Body of pancreas (tissue), 4 donors: ENCODE measurements at regions not wholly inside any gene's neighbourhood (a gene's known extent, or its start where the extent isn't known, plus 50 kb on each side); places are given as distances from the start of the nearest gene placed in this dataset.

Source experiments
- ATAC-seq: fragments of 150-250 bp; one replicate; pipeline ENCODE4 v1.9.1; 2016
- DNase-seq, 4 donors: peaks; one replicate each; pipeline ENCODE4 v3.0.0-alpha.2; 2019
- H3K27ac ChIP-seq, 4 donors: fragments of 200-600 bp; sonication (generic); 1 replicate in 3 of 4; 2 replicates in 1 of 4; pipeline versions ENCODE4 v1.5.1 to v1.6.1; 2016 to 2019; ENCODE audit warnings: mild to moderate bottlenecking in 1 of 4, mixed read lengths in 1 of 4, moderate library complexity in 1 of 4
- H3K27me3 ChIP-seq, 2 donors: fragments of 200-600 bp; sonication (generic); one replicate each; pipeline ENCODE4 v1.6.0; 2016; ENCODE audit warnings: mild to moderate bottlenecking in 1 of 2
- H3K36me3 ChIP-seq, 2 donors: fragments of 200-600 bp; sonication (generic); replicated peaks in 1 of 2; 2 replicates each; pipeline ENCODE4 v1.5.1; 2016; ENCODE audit warnings: low read depth in 2 of 2; ENCODE audit not compliant: insufficient read depth in 1 of 2
- H3K4me1 ChIP-seq: fragments of 200-600 bp; sonication (generic); one replicate; pipeline ENCODE4 v1.6.0; 2016
- H3K4me3 ChIP-seq, 2 donors: fragments of 200-600 bp; sonication (generic); 1 replicate in 1 of 2; 2 replicates in 1 of 2; pipeline ENCODE4 v1.5.1; 2016 to 2019
- H3K9me3 ChIP-seq, 3 donors: fragments of 200-600 bp; sonication (generic); 1 replicate in 2 of 3; 2 replicates in 1 of 3; pipeline ENCODE4 v1.5.1; 2016
- POLR2A ChIP-seq, 3 donors: fragments of 450-650 bp; IDR thresholded peaks; one replicate each; pipeline ENCODE4 v1.6.1; 2016; ENCODE audit warnings: antibody characterized with exemption in 3 of 3, mild to moderate bottlenecking in 2 of 3
- WGBS, 2 donors: methylation state at CpG; one replicate each; pipeline ENCODE4 v1.1.5; 2017; 5-methylcytosine and 5-hydroxymethylcytosine counted together
- intact Hi-C: fragments of 100-400 bp; cut with DNase I; formaldehyde crosslinking; loops from one replicate; pipeline ENCODE4 v1.15.1; 2023
- TF ChIP-seq, protein P1 (sequence below), 7 experiments: fragments of 450-650 bp in 4 of 7; fragments of 200-600 bp in 3 of 7; sonication (generic) in 3 of 7; IDR thresholded peaks; one replicate each; pipeline ENCODE4 v1.5.1; 2016 to 2019; ENCODE audit warnings: antibody characterized with exemption in 7 of 7

DNA sequence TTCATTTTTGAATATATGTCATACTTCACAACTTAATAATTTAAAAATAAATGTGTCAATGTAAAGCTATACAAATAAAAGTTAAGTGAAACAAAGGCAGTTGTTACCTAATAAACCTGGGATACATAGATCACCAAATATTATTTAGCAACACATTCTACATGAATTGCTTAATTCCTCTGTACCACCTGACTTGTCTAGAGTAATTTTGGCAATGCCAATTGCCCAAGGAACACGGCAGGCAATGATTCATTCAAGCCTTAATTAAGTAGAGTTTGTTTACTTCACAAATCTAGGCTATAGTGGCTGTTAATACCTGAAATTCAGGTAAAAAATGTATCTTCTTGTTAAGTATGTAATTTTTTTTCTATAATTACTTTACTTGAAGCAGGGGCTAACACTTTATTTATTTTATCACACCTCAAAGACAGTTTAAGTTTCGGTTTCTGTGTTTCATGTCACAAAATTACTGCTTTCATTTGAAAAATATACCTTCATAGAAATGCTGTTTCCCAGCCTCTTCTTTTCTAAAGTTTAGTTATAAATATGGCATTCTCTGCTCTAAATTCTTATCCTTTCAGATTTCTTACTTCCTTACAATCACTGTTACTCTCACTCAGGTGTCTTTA lies 705.7 kb downstream of the SLITRK5 start:
- Histone ChIP-seq H3K4me3 (no peak overlapping the region), H3K4me1 (no peaks in the 10 kb centered on the region), H3K9me3 (no peaks in the 10 kb centered on the region), H3K27ac (no peak overlapping the region), H3K27me3 (no peaks in the 10 kb centered on the region), H3K36me3 (no peaks in the 10 kb centered on the region)
- 26 to 32% methylated on average over 2 of the region's 2 CpGs for WGBS, 2 donors
- TF ChIP-seq, protein P1, sequence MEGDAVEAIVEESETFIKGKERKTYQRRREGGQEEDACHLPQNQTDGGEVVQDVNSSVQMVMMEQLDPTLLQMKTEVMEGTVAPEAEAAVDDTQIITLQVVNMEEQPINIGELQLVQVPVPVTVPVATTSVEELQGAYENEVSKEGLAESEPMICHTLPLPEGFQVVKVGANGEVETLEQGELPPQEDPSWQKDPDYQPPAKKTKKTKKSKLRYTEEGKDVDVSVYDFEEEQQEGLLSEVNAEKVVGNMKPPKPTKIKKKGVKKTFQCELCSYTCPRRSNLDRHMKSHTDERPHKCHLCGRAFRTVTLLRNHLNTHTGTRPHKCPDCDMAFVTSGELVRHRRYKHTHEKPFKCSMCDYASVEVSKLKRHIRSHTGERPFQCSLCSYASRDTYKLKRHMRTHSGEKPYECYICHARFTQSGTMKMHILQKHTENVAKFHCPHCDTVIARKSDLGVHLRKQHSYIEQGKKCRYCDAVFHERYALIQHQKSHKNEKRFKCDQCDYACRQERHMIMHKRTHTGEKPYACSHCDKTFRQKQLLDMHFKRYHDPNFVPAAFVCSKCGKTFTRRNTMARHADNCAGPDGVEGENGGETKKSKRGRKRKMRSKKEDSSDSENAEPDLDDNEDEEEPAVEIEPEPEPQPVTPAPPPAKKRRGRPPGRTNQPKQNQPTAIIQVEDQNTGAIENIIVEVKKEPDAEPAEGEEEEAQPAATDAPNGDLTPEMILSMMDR (IDR thresholded peaks at IDR 0.05), result no peak
- TF ChIP-seq POLR2A (IDR thresholded peaks at IDR 0.05), result no peak
- ATAC-seq (no peak), DNase-seq (no peak)
- intact Hi-C loops, result no loop called here

DNA sequence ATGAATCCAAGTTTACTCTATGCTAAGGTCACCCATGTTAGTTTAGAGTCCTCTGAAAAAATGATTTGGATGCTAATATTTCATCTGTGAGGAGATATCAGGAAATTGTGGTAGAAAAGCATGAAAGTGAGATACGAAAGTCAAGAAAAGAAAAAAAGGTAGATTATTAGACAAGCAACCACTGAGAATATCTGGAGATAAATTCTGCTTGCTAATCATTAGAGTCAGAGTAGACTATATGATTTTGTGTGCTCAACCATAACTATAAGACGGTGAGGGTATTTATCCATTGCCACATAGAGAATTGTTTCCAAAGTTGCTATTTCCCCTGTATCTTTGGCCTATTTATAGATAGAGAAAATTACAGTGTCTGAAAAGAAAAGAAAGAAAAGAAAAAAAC lies 706.7 kb downstream of the SLITRK5 start:
- Histone ChIP-seq H3K9me3 (no peaks in the 10 kb centered on the region), H3K27me3 (no peaks in the 10 kb centered on the region), H3K4me1 (no peaks in the 10 kb centered on the region), H3K4me3 (no peak overlapping the region), H3K36me3 (no peaks in the 10 kb centered on the region), H3K27ac (no peak overlapping the region)
- intact Hi-C loops, result no loop called here
- TF ChIP-seq POLR2A (IDR thresholded peaks at IDR 0.05), result no peak
- TF ChIP-seq, protein P1 (IDR thresholded peaks at IDR 0.05), result no peak
- DNase-seq (no peak), ATAC-seq (no peak)
- 60 to 61% methylated on average over 2 of the region's 2 CpGs for WGBS, 2 donors

DNA sequence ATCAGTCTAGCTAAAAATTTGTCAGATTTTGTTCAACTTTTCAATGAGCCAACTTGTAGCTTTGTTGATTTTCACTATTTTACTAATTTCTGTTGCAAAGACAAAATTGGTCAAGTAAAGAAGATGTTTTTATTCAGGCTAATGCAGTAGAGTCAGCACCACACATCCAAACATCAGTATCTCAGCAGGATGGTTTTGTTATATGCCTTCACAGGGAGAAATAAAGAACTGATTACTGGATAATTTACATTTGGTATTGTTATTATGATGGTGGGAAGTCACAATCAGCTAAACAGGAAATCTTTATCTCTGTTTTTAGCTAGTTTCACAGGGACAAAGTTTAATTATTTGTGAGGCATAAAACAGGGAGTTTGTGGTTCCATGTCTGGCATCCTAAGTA lies 713.4 kb downstream of the SLITRK5 start:
- Histone ChIP-seq H3K27me3 (no peaks in the 10 kb centered on the region), H3K4me1 (no peaks in the 10 kb centered on the region), H3K36me3 (no peaks in the 10 kb centered on the region), H3K9me3 (no peaks in the 10 kb centered on the region), H3K27ac (no peak overlapping the region), H3K4me3 (no peak overlapping the region)
- TF ChIP-seq POLR2A (IDR thresholded peaks at IDR 0.05), result no peak
- TF ChIP-seq, protein P1 (IDR thresholded peaks at IDR 0.05), result no peak
- ATAC-seq (no peak), DNase-seq (no peak)
- intact Hi-C loops, result no loop called here

DNA sequence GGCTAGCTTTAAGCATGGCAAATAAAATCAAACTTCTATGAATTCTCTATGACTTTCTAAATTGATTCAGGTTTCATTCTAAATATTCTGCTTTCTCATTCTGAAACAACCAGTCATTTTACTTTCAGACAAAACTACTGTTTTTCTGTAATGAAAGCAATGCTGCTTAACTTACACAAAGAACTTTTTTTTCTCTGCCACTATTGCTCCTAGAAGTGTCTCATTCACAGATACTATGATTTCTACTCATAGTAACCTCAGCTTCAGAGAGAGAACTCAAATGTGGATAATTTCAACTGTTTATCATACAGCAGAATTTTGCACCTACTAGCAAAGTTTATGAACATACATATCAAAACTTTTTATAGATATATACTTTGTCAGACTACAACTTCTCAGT lies 724.6 kb downstream of the SLITRK5 start:
- no peak overlapping the region for H3K27ac ChIP-seq
- H3K36me3 ChIP-seq, result no peaks in the 10 kb centered on the region
- H3K9me3 ChIP-seq, result no peaks in the 10 kb centered on the region
- TF ChIP-seq POLR2A (IDR thresholded peaks at IDR 0.05), result no peak
- DNase-seq (no peak), ATAC-seq (no peak)
- intact Hi-C loops, result no loop called here
- H3K4me3 ChIP-seq, result no peak overlapping the region
- H3K27me3 ChIP-seq, result no peaks in the 10 kb centered on the region
- no peaks in the 10 kb centered on the region for H3K4me1 ChIP-seq

DNA sequence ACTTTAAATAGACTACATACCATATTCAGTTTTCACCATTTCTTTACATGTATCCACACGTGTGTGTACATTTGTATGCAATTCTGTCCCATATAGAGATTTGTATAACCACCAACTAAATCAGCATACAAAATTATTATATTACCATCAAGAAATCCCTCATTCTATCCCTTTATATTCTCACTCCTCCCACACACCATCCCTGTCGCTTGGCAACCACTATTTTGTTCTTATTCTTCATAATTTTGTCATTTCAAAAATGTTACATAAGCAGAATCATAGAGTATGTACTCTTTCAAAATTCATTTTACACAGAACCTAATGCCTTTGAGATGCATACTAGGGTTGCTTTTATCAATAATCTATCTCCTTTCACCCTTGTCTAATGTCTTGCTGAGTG lies 740.5 kb downstream of the SLITRK5 start:
- DNase-seq (no peak), ATAC-seq (no peak)
- TF ChIP-seq, protein P1 (IDR thresholded peaks at IDR 0.05), result no peak
- no peak for TF ChIP-seq POLR2A (IDR thresholded peaks at IDR 0.05)
- Histone ChIP-seq H3K27ac (no peak overlapping the region), H3K36me3 (no peaks in the 10 kb centered on the region), H3K4me1 (no peaks in the 10 kb centered on the region), H3K4me3 (no peak overlapping the region), H3K9me3 (no peaks in the 10 kb centered on the region), H3K27me3 (no peaks in the 10 kb centered on the region)
- WGBS, 2 donors, result 65 to 67% methylated on average over 2 of the region's 2 CpGs
- intact Hi-C loops, result no loop called here
